Left renal pelvis (tissue), 4 donors: ENCODE measurements at regions not wholly inside any gene's neighbourhood (a gene's known extent, or its start where the extent isn't known, plus 50 kb on each side); places are given as distances from the start of the nearest gene placed in this dataset.

Experiments used
- DNase-seq, 4 donors: peaks; one replicate each; pipeline ENCODE4 v3.0.0-alpha.2; 2013; ENCODE audit warnings: low read depth in 4 of 4, low spot score in 3 of 4

DNA sequence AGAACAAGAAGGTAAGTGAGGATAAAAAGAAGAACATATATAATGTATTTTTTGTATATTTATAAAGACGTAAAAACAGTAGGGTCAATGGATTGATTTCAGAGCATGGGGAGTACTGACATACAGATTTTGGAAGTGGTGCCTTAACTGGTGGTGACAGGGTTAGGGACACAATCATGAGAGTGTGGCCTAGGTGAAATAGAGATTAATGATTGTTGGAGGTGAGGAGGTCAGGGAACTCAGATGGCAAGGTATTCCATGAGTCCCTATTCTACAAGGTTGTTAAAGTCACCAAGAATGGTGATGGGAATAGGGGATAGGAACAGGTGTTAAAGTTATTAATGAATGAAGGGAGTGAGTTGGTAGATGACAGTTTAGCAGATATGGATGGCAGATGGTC is 210.8 kb downstream of the SEMA6A start:
- DNase-seq: no peak

DNA sequence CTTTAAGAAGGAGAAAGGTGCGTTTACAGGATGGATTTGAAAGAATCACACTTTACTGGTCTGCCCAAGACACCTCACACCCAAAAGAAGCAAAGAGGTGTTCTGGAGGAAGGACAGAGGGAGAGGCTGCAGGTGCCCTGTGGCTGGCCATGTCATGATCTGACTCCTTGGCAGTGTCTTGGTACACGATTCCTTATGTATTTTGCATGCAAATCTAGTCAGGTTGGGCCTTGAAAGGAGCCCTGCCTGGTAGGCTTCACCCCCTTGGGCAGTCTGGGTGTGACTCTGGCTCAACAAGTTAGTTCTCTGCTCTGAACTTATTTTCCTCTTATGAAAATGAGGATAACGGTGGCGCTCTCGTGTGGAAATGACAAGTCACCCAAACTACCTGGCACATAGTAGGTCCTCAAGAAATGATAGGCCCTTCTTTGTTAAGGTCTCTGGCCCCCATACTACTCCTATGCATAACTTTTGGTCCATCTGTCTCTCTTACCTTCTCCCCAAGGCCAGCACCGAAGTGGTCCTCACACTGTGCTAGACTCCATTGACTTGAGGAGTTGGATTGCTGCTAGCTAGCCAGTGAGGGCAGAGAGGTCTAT is 212.5 kb downstream of the SEMA6A start:
- no peak for DNase-seq

DNA sequence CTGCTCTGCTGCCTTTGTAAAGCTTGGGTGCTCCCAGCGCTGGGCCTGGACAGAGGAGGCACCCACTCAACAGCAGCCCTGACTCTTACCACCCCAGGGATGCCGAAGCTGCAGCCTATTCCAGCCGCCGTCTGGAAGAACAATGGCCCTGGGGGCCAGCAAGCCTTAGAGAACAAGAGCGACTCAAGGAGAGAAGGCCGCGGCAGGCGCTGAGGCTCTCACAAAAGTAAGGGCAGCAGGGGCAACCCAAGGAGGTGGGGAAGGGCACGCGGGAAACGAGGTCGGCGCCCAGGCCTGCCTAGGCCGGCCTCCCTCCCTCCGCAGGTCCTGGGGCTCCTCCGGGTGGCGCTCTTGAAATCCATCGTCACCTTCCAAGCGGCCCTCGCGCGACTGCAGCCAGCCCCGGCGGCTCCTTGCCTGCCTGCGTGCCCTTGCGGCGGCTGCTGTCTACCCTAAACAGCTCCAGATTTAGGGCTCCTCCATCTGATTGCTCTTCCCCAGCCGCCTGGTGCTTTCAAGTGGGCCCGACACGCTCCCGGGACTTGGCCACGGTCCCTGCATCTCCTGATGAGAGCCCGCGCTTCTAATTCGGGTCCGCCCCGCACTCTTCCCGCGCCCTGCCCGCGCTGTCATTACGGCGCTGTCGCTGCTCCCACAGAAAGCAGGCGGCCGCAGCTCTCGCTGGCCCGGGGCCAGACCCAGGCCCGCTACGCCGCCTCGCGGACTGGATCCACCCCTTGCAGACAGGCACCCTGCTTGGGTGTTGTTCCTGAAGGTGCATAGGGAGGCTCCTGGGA is 213.3 kb downstream of the SEMA6A start:
- peak in 2 of 4 donors; percentile 32 to 36 for DNase-seq

DNA sequence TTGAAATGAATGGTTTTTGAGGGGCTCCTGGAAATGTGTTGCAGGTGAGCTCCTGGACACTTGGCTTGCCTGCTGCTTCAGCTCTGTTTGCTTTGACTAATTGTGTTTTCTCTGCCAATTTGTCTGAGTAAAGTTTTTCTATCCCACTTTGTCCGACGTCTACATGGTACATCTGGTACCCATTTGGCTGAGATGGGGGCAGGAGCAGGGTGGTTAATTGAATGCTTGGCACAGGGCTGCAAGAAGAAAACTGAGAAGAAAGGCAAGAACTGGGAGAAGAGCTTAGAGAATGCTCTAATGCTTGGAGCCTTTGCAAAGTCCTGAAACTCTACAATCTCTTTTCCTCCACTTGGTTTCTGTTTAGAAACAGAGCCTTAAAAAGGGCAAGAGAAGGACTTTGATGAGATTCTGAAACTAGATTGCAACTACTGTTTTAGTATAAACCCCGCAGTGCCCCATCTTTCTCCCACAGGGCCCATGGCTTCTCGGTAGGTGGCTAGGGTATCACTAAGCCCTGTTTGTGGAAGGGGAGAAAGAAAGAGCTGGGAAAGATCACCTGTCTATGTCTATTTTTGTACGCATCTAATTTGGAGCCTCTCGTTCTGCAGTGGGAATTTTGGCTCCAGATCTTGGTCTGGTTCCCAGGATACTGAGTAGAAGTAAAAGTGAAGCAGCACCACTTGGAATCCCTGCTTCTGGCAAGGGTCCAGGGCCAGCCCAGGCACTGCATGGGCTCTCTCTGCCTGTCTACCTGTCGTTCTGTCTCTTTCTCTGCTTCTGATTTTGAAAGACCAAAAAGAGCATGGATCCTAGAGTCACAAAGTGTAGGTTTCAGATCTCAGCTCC is 214.4 kb downstream of the SEMA6A start:
- DNase-seq: no peak

DNA sequence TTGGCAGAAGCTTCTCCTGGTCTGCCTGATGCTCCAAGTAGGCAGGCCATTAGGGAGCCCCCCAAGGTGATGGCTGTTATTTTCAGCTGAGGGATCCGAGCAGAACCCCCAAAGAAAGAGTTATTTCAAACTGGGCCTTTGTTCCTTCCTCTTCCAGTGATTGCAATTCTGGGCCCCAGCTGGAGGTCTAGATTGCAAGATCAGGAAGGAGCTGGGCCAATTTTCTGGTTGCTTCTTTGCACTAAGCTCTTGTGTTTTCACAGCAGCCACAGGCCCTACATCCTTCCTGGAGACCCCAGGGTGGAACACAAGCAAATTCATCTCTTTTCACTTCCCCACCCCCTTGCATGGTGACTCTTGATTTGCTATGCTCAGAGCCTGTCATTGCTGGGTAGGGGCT is 215.0 kb downstream of the SEMA6A start:
- DNase-seq: no peak

DNA sequence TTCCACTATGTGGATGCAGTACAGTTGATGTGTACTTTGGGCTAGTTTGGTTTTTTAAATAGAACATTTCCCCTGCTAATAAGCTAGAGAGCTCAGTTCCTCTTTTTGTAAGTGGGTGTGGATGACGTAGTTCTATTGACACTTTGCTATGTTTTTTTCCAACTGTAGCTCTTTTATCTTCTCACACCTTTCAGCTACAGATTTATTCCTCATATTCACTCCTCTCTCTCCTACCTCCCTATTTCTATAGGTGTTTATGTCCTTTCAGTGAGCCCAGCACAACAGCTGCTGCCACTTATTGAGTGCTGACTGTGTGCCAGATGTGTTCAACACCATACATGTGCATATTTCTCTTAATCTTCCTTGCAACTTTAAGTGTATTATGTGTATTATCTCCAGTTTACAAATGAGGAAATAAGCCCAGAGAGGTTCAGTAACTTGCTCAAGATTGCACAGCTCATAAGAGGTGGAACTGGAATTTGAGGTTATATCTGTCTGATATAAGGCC is 215.7 kb downstream of the SEMA6A start:
- no peak for DNase-seq

DNA sequence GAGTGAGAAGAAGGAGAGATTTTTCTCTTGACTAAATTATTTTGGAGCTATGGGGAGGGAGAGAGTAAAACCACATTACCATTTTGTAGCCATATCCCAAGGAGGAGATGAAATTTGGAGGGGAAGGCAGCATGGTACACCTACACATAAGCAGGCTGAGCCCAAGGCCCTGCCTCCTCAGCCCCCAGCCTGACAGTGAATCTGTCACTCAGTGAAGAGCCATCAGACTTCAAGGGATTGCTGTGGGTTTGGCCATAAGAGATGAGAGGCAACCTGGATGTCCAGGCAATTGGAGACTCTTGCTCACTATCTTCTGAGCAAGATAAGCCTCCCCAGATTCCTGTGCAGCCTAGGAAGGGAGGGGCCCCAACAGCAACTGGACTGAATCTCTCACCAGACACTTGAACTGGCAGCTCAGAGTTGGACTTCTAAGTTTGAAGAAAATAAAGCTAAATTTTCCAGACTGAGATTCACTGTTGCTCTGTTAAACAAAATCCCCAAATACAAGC is 216.6 kb downstream of the SEMA6A start:
- no peak for DNase-seq

DNA sequence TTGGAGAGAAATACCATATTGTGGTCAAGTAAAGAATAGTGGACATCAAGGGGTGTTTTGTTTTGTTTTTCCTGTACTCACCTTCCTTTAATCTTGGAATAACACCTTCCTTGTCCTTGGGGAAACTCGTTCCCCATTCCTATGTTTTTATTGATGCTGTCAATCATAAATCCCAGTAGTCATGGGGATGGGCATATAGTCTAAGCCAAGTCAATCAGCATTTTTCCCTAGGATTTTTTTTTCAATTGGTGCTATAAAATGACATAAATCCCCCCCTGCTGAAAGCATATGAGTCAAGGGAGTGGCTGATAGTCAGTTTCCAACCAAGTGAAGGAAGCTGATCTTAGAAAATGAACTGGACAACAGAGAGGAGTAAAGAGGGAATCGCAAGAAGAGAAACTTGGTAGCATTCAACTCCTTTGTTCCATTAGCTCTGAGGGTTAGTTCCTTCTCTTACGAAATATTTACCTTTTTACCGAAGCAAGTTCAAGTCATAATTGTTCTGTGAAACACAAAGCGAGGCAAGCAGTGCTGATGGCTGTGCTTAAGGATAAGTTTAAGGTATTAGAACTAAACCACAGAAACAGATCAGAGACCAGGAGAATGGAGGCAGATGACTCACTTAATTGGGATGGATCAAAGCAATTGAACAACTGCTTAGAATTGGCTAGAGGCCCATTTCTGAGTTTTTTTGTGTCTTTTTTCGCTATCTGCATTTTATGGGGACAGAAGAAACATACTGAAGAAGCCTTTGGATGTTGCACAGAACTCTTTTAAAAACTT is 218.6 kb downstream of the SEMA6A start:
- no peak for DNase-seq

DNA sequence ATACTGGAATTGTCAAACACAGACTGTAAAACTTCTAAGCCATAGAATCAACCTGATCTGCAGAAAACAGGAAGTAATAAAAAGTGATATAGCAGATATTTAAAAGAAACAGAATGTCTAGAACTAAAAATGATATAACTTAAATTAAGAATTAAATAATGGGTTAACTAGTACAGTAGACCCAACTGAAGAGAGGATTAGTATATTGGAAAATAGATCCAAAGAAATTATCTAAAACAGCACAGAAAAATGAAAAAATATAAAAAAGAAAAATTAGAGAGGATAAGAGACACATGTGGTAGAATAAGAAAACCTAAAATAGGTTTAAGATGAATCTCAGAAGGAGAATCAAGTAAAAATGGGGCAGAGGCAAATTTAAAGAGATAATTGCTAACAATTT is 219.9 kb downstream of the SEMA6A start:
- no peak for DNase-seq

DNA sequence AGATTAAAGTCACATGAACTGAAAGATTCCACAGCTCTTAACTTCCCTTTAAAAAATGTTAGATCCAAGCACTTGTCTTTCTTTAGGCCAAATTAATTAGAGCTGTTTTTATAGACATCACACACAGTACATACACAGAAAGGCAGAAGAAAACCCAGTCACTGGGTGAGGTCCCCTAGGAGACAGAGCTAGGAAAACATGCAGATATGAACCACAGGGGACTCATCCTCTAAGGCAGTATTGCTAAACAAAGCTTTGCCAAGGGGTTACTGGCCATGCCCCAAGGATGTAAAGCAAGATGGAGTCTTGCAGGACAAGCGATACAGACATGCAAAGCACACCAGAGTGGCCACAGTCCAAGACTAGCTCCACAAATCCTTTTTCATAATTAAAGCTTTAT is 227.0 kb downstream of the SEMA6A start:
- no peak for DNase-seq

DNA sequence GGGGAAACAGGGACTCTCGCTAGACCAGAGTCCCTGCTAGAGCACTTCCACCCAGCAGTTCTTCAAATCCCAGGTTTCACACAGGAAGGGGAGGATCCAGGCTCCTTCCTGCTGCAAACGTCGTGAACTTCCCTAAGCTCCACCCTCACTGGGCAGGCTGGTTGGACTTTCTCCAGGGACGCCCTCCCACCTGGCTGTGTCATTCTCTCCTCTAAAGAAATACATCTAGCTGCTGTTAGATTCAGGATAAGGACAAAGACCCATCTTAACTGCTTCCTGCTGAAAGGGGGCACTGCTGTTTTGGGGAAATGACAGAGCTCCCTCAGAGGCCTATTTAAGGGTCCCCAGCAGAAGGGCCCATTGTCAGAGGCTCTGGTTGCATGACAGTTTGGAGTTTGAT is 230.7 kb downstream of the SEMA6A start:
- DNase-seq: no peak
